ENCODE measurements at regions not wholly inside any gene's neighbourhood (a gene's known extent, or its start where the extent isn't known, plus 50 kb on each side); places are given as distances from the start of the nearest gene placed in this dataset.
"Not testable (repeated sequence)": the region's sequence is repeated elsewhere in the genome, so short reads cannot be mapped to it uniquely, and the experiment has no call there.

GRCh38 chr9:115575147-115575546 is 457.2 kb upstream of the TNC start:
- no peak for DNase-seq

GRCh38 chr9:115585458-115585857 is 467.5 kb upstream of the TNC start:
- DNase-seq, result not testable (repeated sequence)

GRCh38 chr9:115587310-115587709 is 469.4 kb upstream of the TNC start:
- DNase-seq, result no peak

GRCh38 chr9:115590011-115590410 is 472.1 kb upstream of the TNC start:
- no peak for DNase-seq

GRCh38 chr9:115591584-115591984 is 473.6 kb upstream of the TNC start:
- DNase-seq, result no peak

GRCh38 chr9:115593587-115594091 is 475.7 kb upstream of the TNC start:
- no peak for DNase-seq

- DNase-seq, result no peak
Observed at GRCh38 chr9:115594557-115594956, 476.6 kb upstream of the TNC start.

- no peak for DNase-seq
Observed at GRCh38 chr9:115596021-115596745, 478.2 kb upstream of the TNC start.

GRCh38 chr9:115596746-115597080 is 478.8 kb upstream of the TNC start:
- no peak for DNase-seq

GRCh38 chr9:115597330-115597895 is 479.5 kb upstream of the TNC start:
- no peak for DNase-seq

- DNase-seq, result no peak
Observed at GRCh38 chr9:115598751-115599150, 480.8 kb upstream of the TNC start.

- no peak for DNase-seq
Observed at GRCh38 chr9:115599898-115600297, 481.9 kb upstream of the TNC start.

- DNase-seq, result no peak
Observed at GRCh38 chr9:115601434-115601833, 483.5 kb upstream of the TNC start.

- DNase-seq, result no peak
Observed at GRCh38 chr9:115604831-115605483, 487.0 kb upstream of the TNC start.

- DNase-seq, result no peak
Observed at GRCh38 chr9:115606838-115607237, 488.9 kb upstream of the TNC start.

GRCh38 chr9:115614326-115614999 is 496.5 kb upstream of the TNC start:
- no peak for DNase-seq

GRCh38 chr9:115615000-115615401 is 497.0 kb upstream of the TNC start:
- no peak for DNase-seq

- DNase-seq, result no peak
Observed at GRCh38 chr9:115615821-115616665, 498.1 kb upstream of the TNC start.

GRCh38 chr9:115616666-115617239 is 498.8 kb upstream of the TNC start:
- DNase-seq, result no peak

GRCh38 chr9:115625251-115625650 is 507.3 kb upstream of the TNC start:
- no peak for DNase-seq

- DNase-seq, result no peak
Observed at GRCh38 chr9:115625954-115626353, 508.0 kb upstream of the TNC start.

GRCh38 chr9:115627511-115627910 is 509.6 kb upstream of the TNC start:
- DNase-seq, result no peak
